PC-3 (cell line): ENCODE measurements at regions not wholly inside any gene's neighbourhood (a gene's known extent, or its start where the extent isn't known, plus 50 kb on each side); places are given as distances from the start of the nearest gene placed in this dataset.

Experiments
- ATAC-seq: fragments of 200-7000 bp; cut with Tn5 transposase; 2 replicates; pipeline ENCODE4 v1.9.1; 2020; ENCODE audit warnings: mild to moderate bottlenecking, moderate library complexity
- BruUV-seq: library from RNA; stranded (reverse); fragments of 400-500 nt; replicated peaks from 2 replicates; lab custom pipeline; 2021; lab: Mats Ljungman, UMichigan
- CTCF ChIA-PET: fragments of 300-600 bp; sonication (Branson Sonifier 250); formaldehyde crosslinking; loops from one replicate; lab custom pipeline; 2022; ENCODE audit warnings: antibody characterized with exemption; lab: Charles Lee
- POLR2A ChIA-PET: fragments of 300-600 bp; sonication (Branson Sonifier 250); formaldehyde crosslinking; loops from one replicate; lab custom pipeline; 2022; ENCODE audit warnings: antibody characterized with exemption; ENCODE audit not compliant: unreplicated experiment; lab: Charles Lee
- DNase-seq: peaks from one replicate; pipeline ENCODE4 v3.0.0-alpha.2; 2015
- H2AFZ ChIP-seq: fragments of 300-600 bp; sonication (generic); 2 replicates; pipeline ENCODE4 v1.6.0; 2016; ENCODE audit warnings: antibody characterized with exemption, low read length
- H3F3A ChIP-seq: fragments of 300-600 bp; sonication (generic); one replicate; pipeline ENCODE4 v1.6.0; 2017; ENCODE audit warnings: antibody characterized with exemption, low read length, control low read depth, mild to moderate bottlenecking; ENCODE audit not compliant: unreplicated experiment
- H3K27ac ChIP-seq: fragments of 300-600 bp; sonication (generic); 2 replicates; pipeline ENCODE4 v1.5.1; 2016; ENCODE audit warnings: mild to moderate bottlenecking, low read length
- H3K27me3 ChIP-seq: fragments of 300-600 bp; sonication (generic); 2 replicates; pipeline ENCODE4 v1.6.1; 2016; ENCODE audit warnings: low read length, mixed read lengths
- H3K36me3 ChIP-seq: fragments of 300-600 bp; sonication (generic); 2 replicates; pipeline ENCODE4 v1.6.1; 2016; ENCODE audit warnings: low read depth, mixed run types, low read length, mixed read lengths
- H3K4me1 ChIP-seq: fragments of 300-600 bp; sonication (generic); 2 replicates; pipeline ENCODE4 v1.5.1; 2016; ENCODE audit warnings: low read length; ENCODE audit not compliant: insufficient read depth
- H3K4me2 ChIP-seq: fragments of 300-600 bp; sonication (generic); 2 replicates; pipeline ENCODE4 v1.6.0; 2016; ENCODE audit warnings: low read length
- H3K4me3 ChIP-seq: fragments of 300-600 bp; sonication (generic); 2 replicates; pipeline ENCODE4 v1.5.1; 2016; ENCODE audit warnings: mild to moderate bottlenecking, low read length, mixed read lengths
- H3K79me2 ChIP-seq: fragments of 300-600 bp; sonication (generic); 2 replicates; pipeline ENCODE4 v1.6.1; 2017; ENCODE audit warnings: low read length, mixed read lengths
- H3K9ac ChIP-seq: fragments of 300-600 bp; sonication (generic); 2 replicates; pipeline ENCODE4 v1.6.0; 2016; ENCODE audit warnings: mild to moderate bottlenecking, low read length
- H3K9me2 ChIP-seq: fragments of 300-600 bp; sonication (generic); replicated peaks from 2 replicates; pipeline ENCODE4 v1.6.1; 2016; ENCODE audit warnings: mixed run types, low read length, mixed read lengths
- H3K9me3 ChIP-seq: fragments of 300-600 bp; sonication (generic); 2 replicates; pipeline ENCODE4 v1.6.1; 2016; ENCODE audit warnings: low read length, mixed read lengths
- H4K20me1 ChIP-seq: fragments of 300-600 bp; sonication (generic); 2 replicates; pipeline ENCODE4 v1.6.1; 2016; ENCODE audit warnings: low read length, mixed read lengths
- EZH2 ChIP-seq: fragments of 300-600 bp; sonication (generic); IDR thresholded peaks from one replicate; pipeline ENCODE4 v1.6.1; 2017; ENCODE audit warnings: antibody characterized with exemption, mild to moderate bottlenecking, low read length; ENCODE audit not compliant: unreplicated experiment
- EZH2phosphoT487 ChIP-seq: fragments of 300-600 bp; sonication (generic); IDR thresholded peaks from 2 replicates; pipeline ENCODE4 v1.6.1; 2018; ENCODE audit warnings: mild to moderate bottlenecking, antibody characterized with exemption, low read length, borderline replicate concordance
- intact Hi-C: fragments of 100-400 bp; cut with micrococcal nuclease; formaldehyde crosslinking; loops from 2 replicates; pipeline ENCODE4 v1.9.0; 2023
- TF ChIP-seq, protein P1 (sequence below): fragments of 300-600 bp; sonication (generic); conservative IDR thresholded peaks from 2 replicates; pipeline ENCODE4 v1.5.1; 2017; ENCODE audit warnings: antibody characterized with exemption, low read depth, mild to moderate bottlenecking, low read length

DNA sequence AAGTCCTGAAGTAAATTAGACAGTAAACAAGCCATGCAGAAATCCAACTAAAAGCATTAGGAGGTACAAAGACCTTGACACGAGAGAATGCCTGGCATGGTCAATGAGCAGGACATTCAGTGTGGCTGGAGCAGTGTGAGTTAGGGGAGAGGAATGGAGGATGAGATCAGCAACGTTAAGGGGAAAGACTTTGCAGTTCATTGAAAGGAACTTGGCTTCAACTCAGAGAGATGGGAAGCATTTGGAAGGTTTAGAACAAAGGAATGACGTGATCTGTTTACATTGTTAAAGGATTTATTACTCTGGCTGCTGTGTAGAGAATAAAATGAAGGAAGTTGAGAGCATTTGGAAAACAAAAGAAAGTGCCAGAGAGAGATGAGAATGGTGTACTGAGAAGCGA, 621.3 kb downstream of the XIRP2 start:
- BruUV-seq: no TSS peak
- H2AFZ ChIP-seq: no peak overlapping the region
- no peaks in the 10 kb centered on the region for H3K9me2 ChIP-seq
- no peaks in the 10 kb centered on the region for H4K20me1 ChIP-seq
- intact Hi-C loops: loop anchor here (2.0 kb wide), 1 partner anchor 215 kb away; no protein-coding TSS in a partner anchor
- H3K4me3 ChIP-seq: peak overlapping the region; percentile 12; the same call in 1 of the 2 replicates
- H3K36me3 ChIP-seq: no peaks in the 10 kb centered on the region
- TF ChIP-seq EZH2phosphoT487: no peak
- TF ChIP-seq, protein P1, sequence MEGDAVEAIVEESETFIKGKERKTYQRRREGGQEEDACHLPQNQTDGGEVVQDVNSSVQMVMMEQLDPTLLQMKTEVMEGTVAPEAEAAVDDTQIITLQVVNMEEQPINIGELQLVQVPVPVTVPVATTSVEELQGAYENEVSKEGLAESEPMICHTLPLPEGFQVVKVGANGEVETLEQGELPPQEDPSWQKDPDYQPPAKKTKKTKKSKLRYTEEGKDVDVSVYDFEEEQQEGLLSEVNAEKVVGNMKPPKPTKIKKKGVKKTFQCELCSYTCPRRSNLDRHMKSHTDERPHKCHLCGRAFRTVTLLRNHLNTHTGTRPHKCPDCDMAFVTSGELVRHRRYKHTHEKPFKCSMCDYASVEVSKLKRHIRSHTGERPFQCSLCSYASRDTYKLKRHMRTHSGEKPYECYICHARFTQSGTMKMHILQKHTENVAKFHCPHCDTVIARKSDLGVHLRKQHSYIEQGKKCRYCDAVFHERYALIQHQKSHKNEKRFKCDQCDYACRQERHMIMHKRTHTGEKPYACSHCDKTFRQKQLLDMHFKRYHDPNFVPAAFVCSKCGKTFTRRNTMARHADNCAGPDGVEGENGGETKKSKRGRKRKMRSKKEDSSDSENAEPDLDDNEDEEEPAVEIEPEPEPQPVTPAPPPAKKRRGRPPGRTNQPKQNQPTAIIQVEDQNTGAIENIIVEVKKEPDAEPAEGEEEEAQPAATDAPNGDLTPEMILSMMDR: no peak
- DNase-seq (peak; percentile 89), ATAC-seq (peak; percentile 83)
- H3K9me3 ChIP-seq: no peaks in the 10 kb centered on the region
- H3F3A ChIP-seq: peaks cover 7% of the 10 kb centered on the region
- H3K4me1 ChIP-seq: peaks cover 29% of the 10 kb centered on the region
- peak overlapping the region; percentile 41 for H3K4me2 ChIP-seq
- POLR2A ChIA-PET: no interaction called here
- H3K27ac ChIP-seq: peak overlapping the region; percentile 69
- CTCF ChIA-PET: no interaction called here
- H3K9ac ChIP-seq: no peak overlapping the region; the same call in 1 of the 2 replicates
- no peaks in the 10 kb centered on the region for H3K27me3 ChIP-seq
- H3K79me2 ChIP-seq: no peaks in the 10 kb centered on the region

DNA sequence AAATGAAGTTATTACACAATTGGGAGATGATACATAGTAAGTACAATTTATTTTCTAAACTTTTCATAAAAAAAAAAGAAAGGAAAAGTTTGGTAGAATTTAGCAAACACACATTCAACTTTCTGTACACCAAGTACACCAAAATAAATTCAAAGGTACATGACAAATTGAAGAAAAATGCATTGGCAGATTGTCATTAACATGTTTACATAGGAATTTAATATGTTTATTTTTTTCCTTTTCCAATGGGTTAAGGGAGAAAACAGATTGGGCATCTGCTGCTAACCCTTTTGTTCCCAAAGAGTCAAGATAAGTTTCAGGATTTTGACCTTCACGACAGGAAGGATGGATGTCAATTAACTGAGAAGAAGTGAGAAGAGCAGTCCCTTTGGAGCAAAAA, 620.4 kb downstream of the XIRP2 start:
- H3K27ac ChIP-seq: no peak overlapping the region
- no TSS peak for BruUV-seq
- H3K36me3 ChIP-seq: no peaks in the 10 kb centered on the region
- no peaks in the 10 kb centered on the region for H3K27me3 ChIP-seq
- intact Hi-C loops: loop anchor here (2.0 kb wide), 1 partner anchor 214 kb away; no protein-coding TSS in a partner anchor
- H3K4me1 ChIP-seq: peaks cover 38% of the 10 kb centered on the region
- no peak overlapping the region for H3K4me3 ChIP-seq
- ATAC-seq: no peak
- TF ChIP-seq, protein P1: no peak
- TF ChIP-seq EZH2phosphoT487 (no peak), EZH2 (no peak)
- peaks cover 7% of the 10 kb centered on the region for H3F3A ChIP-seq
- H3K9me2 ChIP-seq: no peaks in the 10 kb centered on the region
- DNase-seq: peak; percentile 73
- no peak overlapping the region for H3K9ac ChIP-seq
- no peaks in the 10 kb centered on the region for H4K20me1 ChIP-seq
- peak overlapping the region; percentile 41 for H3K4me2 ChIP-seq
- no peaks in the 10 kb centered on the region for H3K9me3 ChIP-seq
- H3K79me2 ChIP-seq: no peaks in the 10 kb centered on the region
- ChIA-PET CTCF (no interaction called here), POLR2A (no interaction called here)
- H2AFZ ChIP-seq: no peak overlapping the region

DNA sequence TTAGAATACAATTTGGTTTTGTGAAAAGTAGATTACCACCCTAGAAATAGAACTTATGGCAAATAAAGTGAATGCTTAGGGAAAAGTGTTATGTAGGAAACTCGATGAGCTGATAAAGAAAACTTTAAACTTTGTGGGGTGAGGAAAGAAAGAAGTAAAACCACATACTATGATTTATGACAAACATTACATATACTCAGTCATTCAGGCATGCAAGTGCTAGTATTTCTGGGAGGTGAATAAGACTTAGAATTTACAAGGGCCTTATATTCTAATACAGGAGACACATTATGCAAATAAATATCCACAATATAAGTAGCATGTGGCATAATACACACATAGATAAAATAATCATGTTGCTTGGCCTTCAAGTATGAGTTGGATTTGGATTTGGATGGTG, 618.1 kb downstream of the XIRP2 start:
- DNase-seq: peak; percentile 17
- POLR2A ChIA-PET: no interaction called here
- H3K4me1 ChIP-seq: peaks cover 42% of the 10 kb centered on the region
- no peak overlapping the region for H3K4me2 ChIP-seq
- H3K27me3 ChIP-seq: no peaks in the 10 kb centered on the region
- ATAC-seq: no peak
- H3K9me3 ChIP-seq: no peaks in the 10 kb centered on the region
- H3K9me2 ChIP-seq: no peaks in the 10 kb centered on the region
- no peaks in the 10 kb centered on the region for H4K20me1 ChIP-seq
- CTCF ChIA-PET: no interaction called here
- BruUV-seq: no TSS peak
- H3K36me3 ChIP-seq: no peaks in the 10 kb centered on the region
- H3K27ac ChIP-seq: no peak overlapping the region
- peaks cover 7% of the 10 kb centered on the region for H3F3A ChIP-seq
- no peaks in the 10 kb centered on the region for H3K79me2 ChIP-seq
- TF ChIP-seq EZH2phosphoT487 (no peak), EZH2 (no peak)
- TF ChIP-seq, protein P1: no peak
- no peak overlapping the region for H2AFZ ChIP-seq
- H3K4me3 ChIP-seq: no peak overlapping the region
- intact Hi-C loops: no loop called here
- no peak overlapping the region for H3K9ac ChIP-seq
